ENCODE measurements at regions not wholly inside any gene's neighbourhood (a gene's known extent, or its start where the extent isn't known, plus 50 kb on each side); places are given as distances from the start of the nearest gene placed in this dataset.

- no TSS peak for BruUV-seq (replicated peaks)
- peaks cover 7% of the 10 kb centered on the region for H3K4me1 Mint-ChIP-seq (ENCODE audit: low read depth, unreplicated experiment)
- H3K27ac Mint-ChIP-seq (ENCODE audit: unreplicated experiment), result no peak overlapping the region
- peaks cover 3% of the 10 kb centered on the region for H3K27me3 Mint-ChIP-seq (ENCODE audit: insufficient read depth, unreplicated experiment)
- TF ChIP-seq, protein P1, sequence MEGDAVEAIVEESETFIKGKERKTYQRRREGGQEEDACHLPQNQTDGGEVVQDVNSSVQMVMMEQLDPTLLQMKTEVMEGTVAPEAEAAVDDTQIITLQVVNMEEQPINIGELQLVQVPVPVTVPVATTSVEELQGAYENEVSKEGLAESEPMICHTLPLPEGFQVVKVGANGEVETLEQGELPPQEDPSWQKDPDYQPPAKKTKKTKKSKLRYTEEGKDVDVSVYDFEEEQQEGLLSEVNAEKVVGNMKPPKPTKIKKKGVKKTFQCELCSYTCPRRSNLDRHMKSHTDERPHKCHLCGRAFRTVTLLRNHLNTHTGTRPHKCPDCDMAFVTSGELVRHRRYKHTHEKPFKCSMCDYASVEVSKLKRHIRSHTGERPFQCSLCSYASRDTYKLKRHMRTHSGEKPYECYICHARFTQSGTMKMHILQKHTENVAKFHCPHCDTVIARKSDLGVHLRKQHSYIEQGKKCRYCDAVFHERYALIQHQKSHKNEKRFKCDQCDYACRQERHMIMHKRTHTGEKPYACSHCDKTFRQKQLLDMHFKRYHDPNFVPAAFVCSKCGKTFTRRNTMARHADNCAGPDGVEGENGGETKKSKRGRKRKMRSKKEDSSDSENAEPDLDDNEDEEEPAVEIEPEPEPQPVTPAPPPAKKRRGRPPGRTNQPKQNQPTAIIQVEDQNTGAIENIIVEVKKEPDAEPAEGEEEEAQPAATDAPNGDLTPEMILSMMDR (IDR thresholded peaks at IDR 0.05; ENCODE audit: insufficient read depth in 1 of 2, low read depth in 1 of 2, low read length in 1 of 2, severe bottlenecking in 1 of 2, unreplicated experiment in 1 of 2), result no peak
- Histone ChIP-seq H3K36me3 (ENCODE audit: control insufficient read depth, insufficient read depth, low read length) (no peaks in the 10 kb centered on the region), H3K9me3 (no peaks in the 10 kb centered on the region), H3K4me3 (ENCODE audit: low read depth, low read length) (no peak overlapping the region), H3K4me1 (no peaks in the 10 kb centered on the region), H3K27me3 (replicated peaks; ENCODE audit: control insufficient read depth, insufficient read depth, low read length) (no peaks in the 10 kb centered on the region)
- no peaks in the 10 kb centered on the region for H3K9me3 Mint-ChIP-seq (ENCODE audit: unreplicated experiment)
- intact Hi-C loops (cut with micrococcal nuclease; ENCODE audit: unreplicated experiment), result no loop called here
- H3K4me3 Mint-ChIP-seq (ENCODE audit: unreplicated experiment), result no peak overlapping the region
- H3K36me3 Mint-ChIP-seq (ENCODE audit: insufficient read depth, unreplicated experiment), result no peaks in the 10 kb centered on the region
- CTCF ChIA-PET, result no interaction called here
- no peak for DNase-seq
- POLR2A ChIA-PET, result no interaction called here
Observed at GRCh38 chr13:107251341-107251740, 683.4 kb upstream of the ARGLU1 start.

DNA sequence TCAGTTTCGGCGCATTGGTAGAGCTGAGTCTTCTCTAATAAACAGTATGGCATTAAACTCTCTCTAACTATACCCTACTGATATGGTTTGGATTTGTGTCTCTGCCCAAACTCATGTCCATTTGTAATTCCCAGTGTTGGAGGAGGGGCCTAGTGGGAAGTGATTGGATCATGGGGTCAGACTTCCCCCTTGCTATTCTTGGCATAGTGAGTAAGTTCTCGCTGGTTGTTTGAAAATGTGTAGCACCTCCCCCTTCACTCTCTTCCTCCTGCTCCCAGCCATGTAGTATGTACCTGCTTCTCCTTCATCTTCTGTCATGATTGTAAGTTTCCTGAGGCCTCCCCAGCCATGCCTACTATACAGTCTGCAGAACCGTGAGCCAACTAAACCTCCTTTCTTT lies 682.7 kb upstream of the ARGLU1 start:
- Mint-ChIP-seq H3K27ac (ENCODE audit: unreplicated experiment) (no peak overlapping the region), H3K4me1 (ENCODE audit: low read depth, unreplicated experiment) (peaks cover 7% of the 10 kb centered on the region), H3K9me3 (ENCODE audit: unreplicated experiment) (no peaks in the 10 kb centered on the region), H3K27me3 (ENCODE audit: insufficient read depth, unreplicated experiment) (peaks cover 6% of the 10 kb centered on the region), H3K4me3 (ENCODE audit: unreplicated experiment) (no peak overlapping the region), H3K36me3 (ENCODE audit: insufficient read depth, unreplicated experiment) (no peaks in the 10 kb centered on the region)
- ChIA-PET POLR2A (no interaction called here), CTCF (no interaction called here)
- BruUV-seq (replicated peaks), result no TSS peak
- Histone ChIP-seq H3K4me1 (no peaks in the 10 kb centered on the region), H3K36me3 (ENCODE audit: control insufficient read depth, insufficient read depth, low read length) (no peaks in the 10 kb centered on the region), H3K27me3 (replicated peaks; ENCODE audit: control insufficient read depth, insufficient read depth, low read length) (no peaks in the 10 kb centered on the region), H3K9me3 (no peaks in the 10 kb centered on the region), H3K4me3 (ENCODE audit: low read depth, low read length) (no peak overlapping the region)
- intact Hi-C loops (cut with micrococcal nuclease; ENCODE audit: unreplicated experiment), result no loop called here
- DNase-seq, result no peak
- TF ChIP-seq, protein P1 (IDR thresholded peaks at IDR 0.05; ENCODE audit: insufficient read depth in 1 of 2, low read depth in 1 of 2, low read length in 1 of 2, severe bottlenecking in 1 of 2, unreplicated experiment in 1 of 2), result no peak

DNA sequence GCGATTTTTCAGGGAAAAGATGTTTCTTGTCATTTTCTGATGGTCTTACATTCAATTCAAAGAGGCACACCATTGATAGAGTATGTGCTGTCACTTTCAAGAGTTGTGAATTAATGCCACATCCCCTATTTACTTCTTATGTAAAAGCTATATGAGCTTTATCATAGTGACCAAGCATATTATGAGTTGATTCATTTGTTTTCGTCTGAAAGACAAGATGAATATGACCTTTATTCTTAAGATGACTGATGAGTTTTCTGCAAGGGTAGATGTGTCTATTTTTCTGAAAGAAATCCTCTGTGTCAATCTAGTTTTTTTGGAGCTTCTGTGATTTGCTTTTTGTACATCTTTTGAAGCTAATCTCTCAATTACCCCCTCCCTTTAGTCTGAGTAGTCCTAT lies 676.3 kb upstream of the ARGLU1 start:
- peaks cover 13% of the 10 kb centered on the region for H3K27me3 Mint-ChIP-seq (ENCODE audit: insufficient read depth, unreplicated experiment)
- H3K27me3 ChIP-seq (replicated peaks; ENCODE audit: control insufficient read depth, insufficient read depth, low read length), result no peaks in the 10 kb centered on the region; the same call in 1 of the 2 replicates
- ChIA-PET POLR2A (no interaction called here), CTCF (no interaction called here)
- intact Hi-C loops (cut with micrococcal nuclease; ENCODE audit: unreplicated experiment), result no loop called here
- no peaks in the 10 kb centered on the region for H3K36me3 ChIP-seq (ENCODE audit: control insufficient read depth, insufficient read depth, low read length)
- H3K4me1 Mint-ChIP-seq (ENCODE audit: low read depth, unreplicated experiment), result no peaks in the 10 kb centered on the region
- DNase-seq, result no peak
- TF ChIP-seq, protein P1 (IDR thresholded peaks at IDR 0.05; ENCODE audit: insufficient read depth in 1 of 2, low read depth in 1 of 2, low read length in 1 of 2, severe bottlenecking in 1 of 2, unreplicated experiment in 1 of 2), result no peak
- H3K9me3 ChIP-seq, result no peaks in the 10 kb centered on the region
- H3K36me3 Mint-ChIP-seq (ENCODE audit: insufficient read depth, unreplicated experiment), result no peaks in the 10 kb centered on the region
- no TSS peak for BruUV-seq (replicated peaks)
- H3K4me3 Mint-ChIP-seq (ENCODE audit: unreplicated experiment), result no peak overlapping the region
- no peak overlapping the region for H3K27ac Mint-ChIP-seq (ENCODE audit: unreplicated experiment)
- no peak overlapping the region for H3K4me3 ChIP-seq (ENCODE audit: low read depth, low read length)
- H3K9me3 Mint-ChIP-seq (ENCODE audit: unreplicated experiment), result no peaks in the 10 kb centered on the region
- H3K4me1 ChIP-seq, result no peaks in the 10 kb centered on the region
